Epithelial cell of esophagus (primary cell): ENCODE measurements at regions not wholly inside any gene's neighbourhood (a gene's known extent, or its start where the extent isn't known, plus 50 kb on each side); places are given as distances from the start of the nearest gene placed in this dataset.
A peak's percentile ranks its signal among the peaks of the same experiment; 100 is the strongest.

Source experiments
- DNase-seq: peaks from one replicate; pipeline ENCODE4 v3.0.0; 2010; ENCODE audit warnings: low read depth
- H3K4me3 ChIP-seq: 2 replicates; pipeline ENCODE4 v1.5.1; 2011; ENCODE audit warnings: mild to moderate bottlenecking, low read length, control low read depth
- TF ChIP-seq, protein P1 (sequence below): IDR thresholded peaks from 2 replicates; pipeline ENCODE4 v1.5.1; 2011; ENCODE audit warnings: low read depth, mild to moderate bottlenecking, low read length, control low read depth, inconsistent platforms; ENCODE audit not compliant: insufficient read depth; ENCODE audit errors: missing control alignments

GRCh38 chr4:34850421-34850820 lies 1393.9 kb downstream of the ARAP2 start:
- DNase-seq: no peak
- H3K4me3 ChIP-seq: no peak overlapping the region
- TF ChIP-seq, protein P1, sequence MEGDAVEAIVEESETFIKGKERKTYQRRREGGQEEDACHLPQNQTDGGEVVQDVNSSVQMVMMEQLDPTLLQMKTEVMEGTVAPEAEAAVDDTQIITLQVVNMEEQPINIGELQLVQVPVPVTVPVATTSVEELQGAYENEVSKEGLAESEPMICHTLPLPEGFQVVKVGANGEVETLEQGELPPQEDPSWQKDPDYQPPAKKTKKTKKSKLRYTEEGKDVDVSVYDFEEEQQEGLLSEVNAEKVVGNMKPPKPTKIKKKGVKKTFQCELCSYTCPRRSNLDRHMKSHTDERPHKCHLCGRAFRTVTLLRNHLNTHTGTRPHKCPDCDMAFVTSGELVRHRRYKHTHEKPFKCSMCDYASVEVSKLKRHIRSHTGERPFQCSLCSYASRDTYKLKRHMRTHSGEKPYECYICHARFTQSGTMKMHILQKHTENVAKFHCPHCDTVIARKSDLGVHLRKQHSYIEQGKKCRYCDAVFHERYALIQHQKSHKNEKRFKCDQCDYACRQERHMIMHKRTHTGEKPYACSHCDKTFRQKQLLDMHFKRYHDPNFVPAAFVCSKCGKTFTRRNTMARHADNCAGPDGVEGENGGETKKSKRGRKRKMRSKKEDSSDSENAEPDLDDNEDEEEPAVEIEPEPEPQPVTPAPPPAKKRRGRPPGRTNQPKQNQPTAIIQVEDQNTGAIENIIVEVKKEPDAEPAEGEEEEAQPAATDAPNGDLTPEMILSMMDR: no peak

GRCh38 chr4:34850968-34851367 lies 1393.3 kb downstream of the ARAP2 start:
- TF ChIP-seq, protein P1: no peak

GRCh38 chr4:34851411-34851810 lies 1392.9 kb downstream of the ARAP2 start:
- TF ChIP-seq, protein P1: no peak
- H3K4me3 ChIP-seq: no peak overlapping the region
- DNase-seq: no peak

More at GRCh38 chr4:34850968-34851367, 1393.3 kb downstream of the ARAP2 start:
- DNase-seq: peak; percentile 10
- no peak overlapping the region for H3K4me3 ChIP-seq

- H3K4me3 ChIP-seq: no peak overlapping the region
- TF ChIP-seq, protein P1: no peak
- no peak for DNase-seq
Observed at GRCh38 chr4:34854451-34854850, 1389.9 kb downstream of the ARAP2 start.

DNA sequence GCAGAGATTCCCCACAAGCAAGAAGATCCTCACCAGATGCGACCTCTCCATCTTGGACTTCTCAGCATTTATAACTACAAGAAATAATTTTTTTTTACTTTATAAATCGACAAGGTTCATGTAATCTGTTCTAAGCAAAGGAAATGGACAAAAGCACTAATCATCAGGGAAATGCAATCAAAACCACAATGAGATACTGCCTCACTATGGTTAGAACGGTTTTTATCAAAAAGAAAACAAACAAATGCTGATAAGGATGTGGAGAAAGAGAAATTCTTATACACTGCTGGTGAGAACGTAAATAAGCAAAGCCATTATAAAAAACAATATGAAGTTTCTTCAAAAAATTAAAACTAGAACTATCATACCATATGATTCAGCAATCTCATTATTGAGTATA lies 1382.6 kb downstream of the ARAP2 start:
- H3K4me3 ChIP-seq: no peak overlapping the region
- TF ChIP-seq, protein P1: no peak

DNA sequence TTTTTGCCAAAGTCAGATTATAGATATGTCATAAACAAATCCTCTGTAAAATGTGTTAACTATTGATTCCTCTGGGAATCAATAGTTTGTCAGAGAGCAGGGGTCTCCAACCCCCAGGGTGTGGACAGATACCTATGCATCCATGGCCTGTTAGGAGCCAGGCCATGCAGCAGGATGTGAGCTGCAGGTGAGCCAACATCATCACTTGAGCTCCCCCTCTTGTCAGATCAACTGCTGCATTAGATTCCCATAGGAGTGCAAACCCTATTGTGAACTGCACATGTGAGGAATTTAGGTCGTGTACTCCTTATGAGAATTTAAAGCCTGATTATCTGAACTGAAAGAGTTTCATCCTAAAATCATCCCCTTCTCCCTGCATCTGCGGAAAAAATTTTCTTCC lies 1365.4 kb downstream of the ARAP2 start:
- TF ChIP-seq, protein P1: no peak
- no peak overlapping the region for H3K4me3 ChIP-seq
- DNase-seq: no peak

More for the DNA sequence above, 1382.6 kb downstream of the ARAP2 start:
- DNase-seq: no peak

- DNase-seq: no peak
- TF ChIP-seq, protein P1: no peak
- no peak overlapping the region for H3K4me3 ChIP-seq
Observed at GRCh38 chr4:34880246-34880645, 1364.1 kb downstream of the ARAP2 start.
